NCI-H2081 (cell line): ENCODE measurements at regions not wholly inside any gene's neighbourhood (a gene's known extent, or its start where the extent isn't known, plus 50 kb on each side); places are given as distances from the start of the nearest gene placed in this dataset.
A peak's percentile ranks its signal among the peaks of the same experiment; 100 is the strongest.

Source experiments
- DNase-seq, 2 experiments: peaks; one replicate each; lab custom pipeline; 2025; lab: John Stamatoyannopoulos, UW

DNA sequence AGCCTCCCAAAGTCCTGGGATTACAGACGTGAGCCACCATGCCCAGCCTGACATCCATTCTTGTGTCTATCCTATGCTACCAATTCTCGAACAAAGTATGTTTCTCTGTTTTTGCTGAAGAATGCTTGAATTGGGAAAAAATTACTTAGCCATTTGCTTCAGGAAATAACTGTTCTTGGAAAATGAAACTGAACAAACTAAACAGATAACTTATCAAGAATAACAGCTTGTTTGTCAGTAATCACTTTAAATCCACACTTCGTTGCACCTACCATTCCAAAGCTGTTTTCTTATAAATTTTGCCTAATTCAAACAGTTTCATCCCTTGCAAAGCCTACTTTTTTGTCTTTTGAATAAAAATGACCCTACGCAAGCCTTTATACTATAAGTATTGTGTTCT, 672.9 kb downstream of the SUCLG1 start:
- no peak for DNase-seq

GRCh38 chr2:83784947-83785346, 674.1 kb downstream of the SUCLG1 start:
- DNase-seq = no peak

- no peak for DNase-seq
These were observed 674.8 kb downstream of the SUCLG1 start for GRCh38 chr2:83784315-83784714.

DNA sequence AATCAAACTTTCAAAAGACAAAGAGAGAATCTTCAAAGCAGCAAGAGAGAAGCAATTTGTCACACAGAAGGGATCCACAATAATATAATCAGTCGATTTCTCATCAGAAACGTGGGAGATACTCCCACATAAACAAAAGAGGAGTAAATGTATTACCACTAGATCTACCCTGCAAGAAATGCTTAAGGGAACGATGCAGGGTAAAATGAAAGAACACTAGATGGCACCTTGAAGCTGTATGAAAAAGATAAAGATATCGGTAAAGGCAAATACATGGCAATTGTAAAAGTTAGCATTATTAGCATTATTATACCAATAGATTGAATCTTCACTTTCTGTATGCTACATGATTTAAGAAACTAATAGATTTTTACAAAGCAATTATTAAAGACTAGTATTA, 677.0 kb downstream of the SUCLG1 start:
- DNase-seq = no peak

GRCh38 chr2:83764447-83765005, 694.6 kb downstream of the SUCLG1 start:
- DNase-seq = no peak

- DNase-seq = no peak
These were observed 701.8 kb downstream of the SUCLG1 start for GRCh38 chr2:83757329-83757728.

GRCh38 chr2:83756219-83756618, 702.9 kb downstream of the SUCLG1 start:
- DNase-seq = no peak

GRCh38 chr2:83747141-83747540, 711.9 kb downstream of the SUCLG1 start:
- no peak for DNase-seq

DNA sequence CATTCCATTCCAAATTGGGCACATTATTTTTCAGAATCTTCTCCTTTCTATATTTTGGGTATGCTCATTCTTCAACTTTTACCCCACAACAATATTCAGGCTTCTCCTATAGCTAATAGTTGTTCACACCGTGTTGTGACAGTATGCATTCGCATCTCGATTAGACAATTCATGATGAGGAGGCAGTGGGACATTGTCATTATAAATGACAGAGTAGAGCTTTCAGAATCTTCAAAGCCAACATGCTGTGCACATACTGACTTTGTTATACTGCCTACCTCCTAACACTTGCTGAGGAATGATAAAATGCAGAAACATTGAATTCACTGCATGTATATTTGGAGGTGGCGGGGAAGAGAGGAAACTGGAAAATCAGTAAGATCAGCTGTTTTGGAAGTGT, 714.2 kb downstream of the SUCLG1 start:
- no peak for DNase-seq

GRCh38 chr2:83742117-83742782, 716.8 kb downstream of the SUCLG1 start:
- peak in 1 of 2 experiments; percentile 2 for DNase-seq

DNA sequence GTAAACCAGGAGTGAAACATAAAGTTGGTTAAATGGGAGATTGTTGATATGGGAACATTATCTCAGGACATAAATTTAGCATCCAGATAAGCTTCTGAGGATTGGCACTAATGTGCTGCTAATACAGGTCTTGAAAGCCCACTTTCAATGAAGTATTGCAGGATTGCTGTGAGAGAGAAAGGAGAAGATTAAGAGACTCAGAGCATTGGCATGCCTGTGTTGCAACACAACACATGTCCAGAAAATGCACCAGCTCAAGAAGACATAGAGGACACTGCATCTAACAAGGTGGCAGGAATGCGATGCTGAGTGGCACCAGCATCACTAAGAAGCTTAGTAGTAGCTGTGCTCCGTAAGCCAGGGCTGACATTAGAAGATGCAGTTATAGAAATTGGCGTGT, 728.9 kb downstream of the SUCLG1 start:
- DNase-seq = no peak

DNA sequence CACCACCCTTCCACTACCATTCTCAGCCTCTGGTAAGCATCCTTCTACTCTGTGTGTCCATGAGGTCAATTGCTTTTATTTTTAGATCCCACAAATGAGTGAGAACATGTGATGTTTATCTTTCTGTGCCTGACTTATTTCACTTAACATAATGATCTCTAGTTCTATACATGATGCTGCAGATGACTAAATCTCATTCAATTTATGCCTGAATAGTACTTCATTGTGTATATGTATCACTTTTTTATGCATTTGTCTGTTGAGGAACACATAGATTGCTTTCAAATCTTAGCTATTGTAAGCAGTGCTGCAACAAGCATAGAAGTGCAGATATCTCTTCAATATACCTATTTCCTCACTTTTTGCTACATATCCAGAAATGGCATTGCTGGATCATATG, 733.3 kb downstream of the SUCLG1 start:
- no peak for DNase-seq

DNA sequence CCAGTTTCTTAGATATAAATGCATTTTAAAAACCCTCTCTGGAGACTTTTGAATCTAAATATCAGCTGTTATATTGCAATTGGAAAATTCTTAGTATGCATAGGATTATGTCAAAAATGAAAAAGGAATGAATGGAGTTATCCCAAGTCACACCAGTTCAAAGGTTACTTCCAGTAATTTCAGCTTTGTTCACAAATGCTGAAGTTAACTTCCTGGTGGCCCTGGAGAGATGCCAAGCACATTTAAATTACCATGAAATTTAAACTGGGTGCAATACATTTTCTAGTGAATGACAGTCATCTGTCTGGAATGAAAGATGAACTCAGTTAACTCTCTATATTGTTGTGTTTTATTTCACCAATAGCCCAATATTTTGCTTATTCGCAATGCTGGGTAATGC, 753.9 kb downstream of the SUCLG1 start:
- DNase-seq = no peak

- DNase-seq = no peak
These were observed 755.5 kb downstream of the SUCLG1 start for GRCh38 chr2:83703598-83703997.

GRCh38 chr2:83696838-83697237, 762.2 kb downstream of the SUCLG1 start:
- DNase-seq = no peak

- no peak for DNase-seq
These were observed 763.5 kb downstream of the SUCLG1 start for GRCh38 chr2:83695530-83695929.

- DNase-seq = no peak
These were observed 764.0 kb downstream of the SUCLG1 start for GRCh38 chr2:83695037-83695436.

- DNase-seq = no peak
These were observed 769.7 kb downstream of the SUCLG1 start for GRCh38 chr2:83689402-83689801.

DNA sequence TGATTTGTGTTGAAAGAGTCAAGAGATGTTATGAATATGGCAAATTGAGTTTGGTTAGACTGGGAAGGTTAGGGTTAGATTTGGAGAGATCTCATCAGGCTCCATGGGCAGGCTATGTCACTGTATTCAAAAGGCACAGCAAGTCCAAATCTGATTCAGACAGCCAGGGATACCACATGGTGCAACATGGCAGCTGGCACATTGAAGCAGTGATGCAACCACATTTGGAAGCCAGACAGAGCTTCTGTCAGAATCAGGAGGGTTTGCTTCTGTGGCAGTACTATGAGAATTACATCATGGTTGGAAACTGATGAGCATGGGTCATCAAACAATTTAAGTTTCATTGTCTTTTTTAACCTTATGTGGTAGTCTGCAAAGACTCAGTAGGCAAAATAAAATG, 772.2 kb downstream of the SUCLG1 start:
- DNase-seq = no peak

DNA sequence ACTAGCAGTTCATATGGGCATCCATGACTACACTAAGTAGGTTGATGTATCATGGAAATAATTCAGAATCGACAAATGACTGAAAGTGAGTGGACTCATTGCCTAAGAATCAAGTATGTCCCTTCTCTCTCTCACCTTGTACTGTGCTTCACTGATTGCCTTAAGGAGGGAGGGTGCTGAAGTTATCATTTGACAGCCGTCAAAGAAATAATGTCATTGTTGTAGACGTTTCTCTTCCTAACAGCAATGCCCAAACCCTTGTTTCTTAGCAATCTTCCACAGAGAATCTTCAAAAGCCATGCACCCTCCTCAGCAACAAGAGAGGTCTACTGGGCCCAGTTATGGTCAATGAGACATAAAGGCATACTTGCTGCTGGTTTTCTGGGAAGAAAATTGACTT, 785.0 kb downstream of the SUCLG1 start:
- no peak for DNase-seq

DNA sequence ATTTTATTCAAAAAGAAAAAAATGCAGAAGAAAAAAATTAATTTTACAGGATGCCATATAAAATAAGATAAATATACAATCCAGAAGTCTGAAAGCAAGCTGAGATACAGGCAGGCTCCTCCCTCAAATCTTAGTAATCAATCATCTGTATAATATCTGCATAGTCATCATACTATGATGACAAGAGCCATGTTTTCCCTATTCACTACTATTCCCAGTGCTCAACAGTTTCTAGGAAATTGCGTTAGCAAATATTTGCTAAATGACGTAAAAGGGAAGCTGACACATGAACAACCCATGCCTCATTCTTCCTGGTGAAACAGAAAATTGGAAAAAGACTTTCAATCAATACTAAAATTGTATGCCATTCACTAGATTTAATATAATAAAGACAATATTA, 793.2 kb downstream of the SUCLG1 start:
- DNase-seq = peak; percentile 21 to 68

- no peak for DNase-seq
These were observed 793.9 kb downstream of the SUCLG1 start for GRCh38 chr2:83665154-83665553.

GRCh38 chr2:83661711-83662110, 797.4 kb downstream of the SUCLG1 start:
- no peak for DNase-seq

DNA sequence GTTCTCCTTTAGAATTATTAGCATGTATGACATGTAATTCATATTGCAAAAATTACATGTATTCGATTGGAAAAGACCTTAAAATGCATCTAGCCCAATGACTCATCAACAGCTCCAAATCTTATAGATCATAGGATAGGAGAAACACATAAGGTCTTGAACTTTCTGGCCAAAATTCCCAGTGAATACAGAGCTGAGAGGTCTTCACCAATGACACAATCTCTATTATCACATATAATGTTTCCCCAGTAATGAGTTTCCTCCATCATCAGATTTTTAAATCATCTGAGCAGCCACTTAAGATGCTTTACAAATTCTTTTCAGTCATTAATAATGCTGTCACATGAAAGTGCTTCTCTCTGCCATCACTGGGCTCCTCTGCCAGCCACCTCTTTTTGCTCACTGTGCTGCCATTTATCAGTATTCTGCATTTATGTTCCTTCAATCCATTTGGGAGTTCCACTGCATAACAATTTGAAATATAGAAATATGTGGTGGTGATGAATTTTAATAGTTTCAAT, 804.9 kb downstream of the SUCLG1 start:
- DNase-seq = no peak
